ENCODE measurements at regions not wholly inside any gene's neighbourhood (a gene's known extent, or its start where the extent isn't known, plus 50 kb on each side); places are given as distances from the start of the nearest gene placed in this dataset.

DNA sequence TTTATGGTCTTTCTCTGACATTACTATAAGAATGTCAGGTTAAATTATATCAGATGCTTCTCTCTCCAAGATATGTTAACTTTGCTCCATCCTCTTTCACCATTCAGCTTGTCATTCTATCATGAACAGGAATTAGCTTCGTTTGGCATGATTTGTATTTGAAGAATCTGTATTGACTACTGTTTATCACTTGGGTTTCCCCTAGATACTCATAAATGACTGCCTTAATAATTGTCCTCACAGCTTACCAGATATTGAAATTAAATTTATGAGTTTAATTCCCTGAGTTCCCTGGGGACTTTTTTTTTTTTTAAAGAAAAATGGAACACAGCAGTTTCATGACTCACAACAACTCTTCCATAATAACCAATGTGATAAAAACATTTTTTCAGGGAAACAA, 76.2 kb upstream of the EOLA2 start (continued):
- TF ChIP-seq, protein P1, sequence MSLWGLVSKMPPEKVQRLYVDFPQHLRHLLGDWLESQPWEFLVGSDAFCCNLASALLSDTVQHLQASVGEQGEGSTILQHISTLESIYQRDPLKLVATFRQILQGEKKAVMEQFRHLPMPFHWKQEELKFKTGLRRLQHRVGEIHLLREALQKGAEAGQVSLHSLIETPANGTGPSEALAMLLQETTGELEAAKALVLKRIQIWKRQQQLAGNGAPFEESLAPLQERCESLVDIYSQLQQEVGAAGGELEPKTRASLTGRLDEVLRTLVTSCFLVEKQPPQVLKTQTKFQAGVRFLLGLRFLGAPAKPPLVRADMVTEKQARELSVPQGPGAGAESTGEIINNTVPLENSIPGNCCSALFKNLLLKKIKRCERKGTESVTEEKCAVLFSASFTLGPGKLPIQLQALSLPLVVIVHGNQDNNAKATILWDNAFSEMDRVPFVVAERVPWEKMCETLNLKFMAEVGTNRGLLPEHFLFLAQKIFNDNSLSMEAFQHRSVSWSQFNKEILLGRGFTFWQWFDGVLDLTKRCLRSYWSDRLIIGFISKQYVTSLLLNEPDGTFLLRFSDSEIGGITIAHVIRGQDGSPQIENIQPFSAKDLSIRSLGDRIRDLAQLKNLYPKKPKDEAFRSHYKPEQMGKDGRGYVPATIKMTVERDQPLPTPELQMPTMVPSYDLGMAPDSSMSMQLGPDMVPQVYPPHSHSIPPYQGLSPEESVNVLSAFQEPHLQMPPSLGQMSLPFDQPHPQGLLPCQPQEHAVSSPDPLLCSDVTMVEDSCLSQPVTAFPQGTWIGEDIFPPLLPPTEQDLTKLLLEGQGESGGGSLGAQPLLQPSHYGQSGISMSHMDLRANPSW (CRISPR knock-in tag; IDR thresholded peaks at IDR 0.05; ENCODE audit: borderline replicate concordance), result no peak
- TF ChIP-seq, protein P2, sequence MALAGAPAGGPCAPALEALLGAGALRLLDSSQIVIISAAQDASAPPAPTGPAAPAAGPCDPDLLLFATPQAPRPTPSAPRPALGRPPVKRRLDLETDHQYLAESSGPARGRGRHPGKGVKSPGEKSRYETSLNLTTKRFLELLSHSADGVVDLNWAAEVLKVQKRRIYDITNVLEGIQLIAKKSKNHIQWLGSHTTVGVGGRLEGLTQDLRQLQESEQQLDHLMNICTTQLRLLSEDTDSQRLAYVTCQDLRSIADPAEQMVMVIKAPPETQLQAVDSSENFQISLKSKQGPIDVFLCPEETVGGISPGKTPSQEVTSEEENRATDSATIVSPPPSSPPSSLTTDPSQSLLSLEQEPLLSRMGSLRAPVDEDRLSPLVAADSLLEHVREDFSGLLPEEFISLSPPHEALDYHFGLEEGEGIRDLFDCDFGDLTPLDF (CRISPR knock-in tag; IDR thresholded peaks at IDR 0.05), result no peak
- TF ChIP-seq SP2 (CRISPR knock-in tag; IDR thresholded peaks at IDR 0.05) (no peak), SMC3 (IDR thresholded peaks at IDR 0.05; ENCODE audit: low read length) (no peak), ZNF3 (CRISPR knock-in tag; IDR thresholded peaks at IDR 0.05) (no peak)

DNA sequence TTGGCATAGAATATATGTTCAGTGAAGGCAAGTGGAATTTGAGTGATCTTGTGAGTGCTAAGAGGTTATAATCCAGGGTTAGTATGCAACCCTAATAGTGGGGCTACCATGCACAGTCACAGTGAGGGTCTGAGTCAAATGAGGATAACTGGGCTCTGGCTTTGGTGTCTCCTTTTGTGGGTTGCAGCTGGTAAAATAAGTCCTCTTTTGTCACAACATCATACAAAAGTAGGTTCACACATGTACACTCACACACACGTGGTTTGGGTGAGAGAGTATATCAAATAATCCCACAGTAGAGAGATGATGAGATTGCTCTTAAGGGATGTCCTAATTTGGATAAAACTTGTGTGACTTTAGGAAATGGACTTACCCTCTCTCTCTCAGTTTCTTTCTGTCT, 79.6 kb upstream of the EOLA2 start:
- CTCF ChIA-PET (ENCODE audit: low intra/inter-chr PET ratio, low total read pairs), result no interaction called here
- in situ Hi-C loops (cut with HindIII; ENCODE audit: extremely low pct_ligation_motif_present, low pct_unique_long_range_greater_than_20kb), result no loop called here
- intact Hi-C loops (cut with micrococcal nuclease; ENCODE audit: unreplicated experiment), result no loop called here
- DNase-seq (ENCODE audit: low spot score) (no peak), FAIRE-seq (no peak), ATAC-seq (no peak)
- no peak overlapping the region for H3K27ac ChIP-seq (ENCODE audit: extremely low read length, insufficient read depth, low read length)
- H3K4me3 ChIP-seq (replicated peaks in 1 of 3; ENCODE audit: insufficient read depth in 1 of 3, low read depth in 2 of 3, low read length in 3 of 3), result no peak overlapping the region
- no peak for TF ChIP-seq SUZ12 (IDR thresholded peaks at IDR 0.05; ENCODE audit: low read depth, low read length)
- TF ChIP-seq KDM5B (CRISPR knock-in tag; IDR thresholded peaks at IDR 0.05; ENCODE audit: borderline replicate concordance), result no peak
- no peak for TF ChIP-seq XBP1 (CRISPR knock-in tag; IDR thresholded peaks at IDR 0.05)
- TF ChIP-seq CENPT (CRISPR knock-in tag; IDR thresholded peaks at IDR 0.05; ENCODE audit: low read depth), result no peak
- TF ChIP-seq WIZ (CRISPR knock-in tag; IDR thresholded peaks at IDR 0.05), result no peak
- TF ChIP-seq, protein P3, sequence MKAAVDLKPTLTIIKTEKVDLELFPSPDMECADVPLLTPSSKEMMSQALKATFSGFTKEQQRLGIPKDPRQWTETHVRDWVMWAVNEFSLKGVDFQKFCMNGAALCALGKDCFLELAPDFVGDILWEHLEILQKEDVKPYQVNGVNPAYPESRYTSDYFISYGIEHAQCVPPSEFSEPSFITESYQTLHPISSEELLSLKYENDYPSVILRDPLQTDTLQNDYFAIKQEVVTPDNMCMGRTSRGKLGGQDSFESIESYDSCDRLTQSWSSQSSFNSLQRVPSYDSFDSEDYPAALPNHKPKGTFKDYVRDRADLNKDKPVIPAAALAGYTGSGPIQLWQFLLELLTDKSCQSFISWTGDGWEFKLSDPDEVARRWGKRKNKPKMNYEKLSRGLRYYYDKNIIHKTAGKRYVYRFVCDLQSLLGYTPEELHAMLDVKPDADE (CRISPR knock-in tag; IDR thresholded peaks at IDR 0.05), result no peak
- TF ChIP-seq KLF13 (CRISPR knock-in tag; IDR thresholded peaks at IDR 0.05), result no peak
- TF ChIP-seq ZNF367 (CRISPR knock-in tag; IDR thresholded peaks at IDR 0.05; ENCODE audit: borderline replicate concordance), result no peak
- H4K20me1 ChIP-seq (ENCODE audit: insufficient read depth, low read length), result no peaks in the 10 kb centered on the region
- H3K9ac ChIP-seq (ENCODE audit: insufficient read depth, low read depth, low read length), result no peak overlapping the region
- no TSS peak for BruUV-seq (replicated peaks)
- no CpG with 5 or more reads among the region's 1 CpG for WGBS (ENCODE audit: low lambda C conversion rate)
- no peak overlapping the region for H3K4me2 ChIP-seq (ENCODE audit: low read depth, low read length)
- H3K79me2 ChIP-seq (ENCODE audit: insufficient read depth, low read length), result no peaks in the 10 kb centered on the region
- H3K9me3 ChIP-seq (ENCODE audit: low read length), result no peaks in the 10 kb centered on the region
- POLR2A ChIA-PET, result no interaction called here
- H2AFZ ChIP-seq (ENCODE audit: low read length), result no peak overlapping the region
- H3K4me1 ChIP-seq (ENCODE audit: insufficient read depth, low read length), result peaks cover 6% of the 10 kb centered on the region
- no peaks in the 10 kb centered on the region for H3K27me3 ChIP-seq (ENCODE audit: control insufficient read depth in 1 of 2, insufficient read depth in 2 of 2, low read length in 2 of 2)
- no peaks in the 10 kb centered on the region for H3K36me3 ChIP-seq (replicated peaks in 1 of 2; ENCODE audit: control insufficient read depth in 1 of 2, insufficient read depth in 2 of 2, low read length in 2 of 2)

All from HepG2 (cell line).